ENCODE measurements at regions not wholly inside any gene's neighbourhood (a gene's known extent, or its start where the extent isn't known, plus 50 kb on each side); places are given as distances from the start of the nearest gene placed in this dataset.

GRCh38 chr3:159881828-159882309, 106.8 kb upstream of the IL12A start:
- no peak for TF ChIP-seq ZNF114 (CRISPR knock-in tag; IDR thresholded peaks at IDR 0.05)
- no peak overlapping the region for H3K4me2 ChIP-seq
- ATAC-seq (peak; percentile 74), DNase-seq (ENCODE audit: low spot score) (peak; percentile 52)
- H3K4me3 ChIP-seq: no peak overlapping the region
- no peaks in the 10 kb centered on the region for H3F3A ChIP-seq (replicated peaks; ENCODE audit: low read depth)
- Mint-ChIP-seq H3K4me3 (no peak overlapping the region), H3K9me3 (no peaks in the 10 kb centered on the region), H3K36me3 (ENCODE audit: low read depth) (peaks cover 7% of the 10 kb centered on the region; the same call in 2 of the 3 replicates), H3K27me3 (ENCODE audit: insufficient read depth, low read depth, poor library complexity) (no peaks in the 10 kb centered on the region), H3K27ac (peak overlapping the region; percentile 87), H3K4me1 (peaks cover 20% of the 10 kb centered on the region)
- peaks cover 19% of the 10 kb centered on the region; the same call in 1 of the 2 replicates for H3K4me1 ChIP-seq (ENCODE audit: insufficient read depth)
- no peaks in the 10 kb centered on the region for H3K36me3 ChIP-seq (ENCODE audit: insufficient read depth)
- peak overlapping the region; percentile 47; the same call in 1 of the 2 replicates for H3K27ac ChIP-seq (ENCODE audit: low read depth)
- H3K79me2 ChIP-seq (replicated peaks; ENCODE audit: insufficient read depth): peaks cover 7% of the 10 kb centered on the region; the same call in 1 of the 2 replicates
- no peaks in the 10 kb centered on the region for H3K27me3 ChIP-seq (ENCODE audit: insufficient read depth)
- no peak overlapping the region for H2AFZ ChIP-seq
- H3K9me2 ChIP-seq (ENCODE audit: insufficient read depth): no peaks in the 10 kb centered on the region
- H4K20me1 ChIP-seq (replicated peaks; ENCODE audit: insufficient read depth): no peaks in the 10 kb centered on the region

DNA sequence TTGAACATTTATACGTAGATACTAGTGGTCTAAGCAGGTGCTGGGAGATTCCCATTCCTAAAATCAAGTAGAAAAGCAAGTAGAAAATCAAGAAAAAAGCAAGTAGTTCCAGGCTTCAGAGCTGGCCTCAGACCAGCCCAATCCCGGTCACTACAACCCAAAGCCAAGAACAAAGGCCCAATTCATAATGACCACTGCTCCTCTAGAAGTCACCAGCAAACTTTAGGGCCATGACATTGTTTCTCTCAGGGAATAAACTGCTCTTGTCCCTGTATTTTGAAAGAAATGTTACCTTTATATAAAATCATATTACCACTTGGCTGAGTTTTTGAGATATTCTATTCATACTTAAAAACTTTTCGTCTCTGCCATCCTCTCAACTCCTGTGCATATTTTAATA, 106.3 kb upstream of the IL12A start:
- no peak for ATAC-seq
- no peak overlapping the region for H3K4me3 Mint-ChIP-seq
- no peak overlapping the region for H3K4me3 ChIP-seq
- TF ChIP-seq EZH2phosphoT487 (IDR thresholded peaks at IDR 0.05; ENCODE audit: unreplicated experiment) (no peak), ZNF462 (CRISPR knock-in tag; IDR thresholded peaks at IDR 0.05) (no peak), JUNB (IDR thresholded peaks at IDR 0.05; ENCODE audit: unreplicated experiment) (no peak), CTCF (conservative IDR thresholded peaks at IDR 0.05; ENCODE audit: low read depth in 2 of 2) (no peak), EZH2 (IDR thresholded peaks at IDR 0.05; ENCODE audit: low read depth, unreplicated experiment) (no peak), ZNF331 (CRISPR knock-in tag; IDR thresholded peaks at IDR 0.05; ENCODE audit: low read depth) (no peak), POLR2AphosphoS5 (IDR thresholded peaks at IDR 0.05; ENCODE audit: low read depth) (no peak), STAT1 (IDR thresholded peaks at IDR 0.05; ENCODE audit: unreplicated experiment) (no peak), ZNF114 (CRISPR knock-in tag; IDR thresholded peaks at IDR 0.05) (no peak), NANOG (IDR thresholded peaks at IDR 0.05; ENCODE audit: borderline replicate concordance) (no peak), CREB1 (CRISPR knock-in tag; IDR thresholded peaks at IDR 0.05; ENCODE audit: low read depth) (no peak)
- TF ChIP-seq, protein P1, sequence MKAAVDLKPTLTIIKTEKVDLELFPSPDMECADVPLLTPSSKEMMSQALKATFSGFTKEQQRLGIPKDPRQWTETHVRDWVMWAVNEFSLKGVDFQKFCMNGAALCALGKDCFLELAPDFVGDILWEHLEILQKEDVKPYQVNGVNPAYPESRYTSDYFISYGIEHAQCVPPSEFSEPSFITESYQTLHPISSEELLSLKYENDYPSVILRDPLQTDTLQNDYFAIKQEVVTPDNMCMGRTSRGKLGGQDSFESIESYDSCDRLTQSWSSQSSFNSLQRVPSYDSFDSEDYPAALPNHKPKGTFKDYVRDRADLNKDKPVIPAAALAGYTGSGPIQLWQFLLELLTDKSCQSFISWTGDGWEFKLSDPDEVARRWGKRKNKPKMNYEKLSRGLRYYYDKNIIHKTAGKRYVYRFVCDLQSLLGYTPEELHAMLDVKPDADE (IDR thresholded peaks at IDR 0.05): no peak

More for the DNA sequence above, 106.3 kb upstream of the IL12A start:
- Histone ChIP-seq H3K36me3 (ENCODE audit: insufficient read depth) (no peaks in the 10 kb centered on the region), H3K79me2 (replicated peaks; ENCODE audit: insufficient read depth) (peaks cover 7% of the 10 kb centered on the region; the same call in 1 of the 2 replicates), H4K20me1 (replicated peaks; ENCODE audit: insufficient read depth) (no peaks in the 10 kb centered on the region), H3K4me1 (ENCODE audit: insufficient read depth) (peaks cover 19% of the 10 kb centered on the region; the same call in 1 of the 2 replicates), H3F3A (replicated peaks; ENCODE audit: low read depth) (no peaks in the 10 kb centered on the region), H3K27me3 (ENCODE audit: insufficient read depth) (no peaks in the 10 kb centered on the region), H3K4me2 (no peak overlapping the region), H3K27ac (ENCODE audit: low read depth) (peak overlapping the region; percentile 47; the same call in 1 of the 2 replicates), H3K9me2 (ENCODE audit: insufficient read depth) (no peaks in the 10 kb centered on the region), H2AFZ (no peak overlapping the region)
- Mint-ChIP-seq H3K27ac (peak overlapping the region; percentile 87), H3K9me3 (no peaks in the 10 kb centered on the region), H3K36me3 (ENCODE audit: low read depth) (peaks cover 7% of the 10 kb centered on the region; the same call in 2 of the 3 replicates), H3K27me3 (ENCODE audit: insufficient read depth, low read depth, poor library complexity) (no peaks in the 10 kb centered on the region), H3K4me1 (peaks cover 20% of the 10 kb centered on the region)
- no peak for DNase-seq (ENCODE audit: low spot score)
